SIG-M5 treated with dmso at 0.1 percent for 504 hours (cell line): ENCODE measurements at regions not wholly inside any gene's neighbourhood (a gene's known extent, or its start where the extent isn't known, plus 50 kb on each side); places are given as distances from the start of the nearest gene placed in this dataset.
"Not testable (repeated sequence)": the region's sequence is repeated elsewhere in the genome, so short reads cannot be mapped to it uniquely, and the experiment has no call there.

Source experiments
- DNase-seq: peaks from one replicate; lab custom pipeline; 2025; ENCODE audit not compliant: unreplicated experiment; lab: John Stamatoyannopoulos, UW

GRCh38 chr9:124084087-124084486, 72.5 kb downstream of the LHX2 start:
- DNase-seq = no peak

GRCh38 chr9:124087226-124087625, 75.7 kb downstream of the LHX2 start:
- no peak for DNase-seq

- no peak for DNase-seq
These were observed 76.9 kb downstream of the LHX2 start for GRCh38 chr9:124088476-124088837.

- DNase-seq = not testable (repeated sequence)
These were observed 78.3 kb downstream of the LHX2 start for GRCh38 chr9:124089631-124090488.

GRCh38 chr9:124098141-124098905, 86.8 kb downstream of the LHX2 start:
- peak; percentile 32 for DNase-seq

GRCh38 chr9:124099860-124100259, 88.3 kb downstream of the LHX2 start:
- no peak for DNase-seq

- no peak for DNase-seq
These were observed 89.8 kb downstream of the LHX2 start for GRCh38 chr9:124101215-124101968.

GRCh38 chr9:124101969-124102345, 90.4 kb downstream of the LHX2 start:
- DNase-seq = no peak

GRCh38 chr9:124102363-124102762, 90.8 kb downstream of the LHX2 start:
- no peak for DNase-seq

- no peak for DNase-seq
These were observed 93.7 kb downstream of the LHX2 start for GRCh38 chr9:124105266-124105665.

GRCh38 chr9:124108216-124108615, 96.6 kb downstream of the LHX2 start:
- no peak for DNase-seq

- peak; percentile 55 for DNase-seq
These were observed 98.8 kb downstream of the LHX2 start for GRCh38 chr9:124110307-124110915.

- no peak for DNase-seq
These were observed 105.3 kb downstream of the LHX2 start for GRCh38 chr9:124116683-124117363.

- DNase-seq = no peak
These were observed 107.3 kb downstream of the LHX2 start for GRCh38 chr9:124118894-124119293.

- DNase-seq = no peak
These were observed 108.7 kb downstream of the LHX2 start for GRCh38 chr9:124120272-124120671.

- DNase-seq = no peak
These were observed 110.2 kb downstream of the LHX2 start for GRCh38 chr9:124121725-124122124.

GRCh38 chr9:124122321-124122720, 110.8 kb downstream of the LHX2 start:
- no peak for DNase-seq

- no peak for DNase-seq
These were observed 111.4 kb downstream of the LHX2 start for GRCh38 chr9:124122813-124123462.

- DNase-seq = peak; percentile 55
These were observed 112.1 kb downstream of the LHX2 start for GRCh38 chr9:124123621-124124020.
